NCI-H187 (cell line): ENCODE measurements at regions not wholly inside any gene's neighbourhood (a gene's known extent, or its start where the extent isn't known, plus 50 kb on each side); places are given as distances from the start of the nearest gene placed in this dataset.

Experiments
- DNase-seq, 2 experiments: peaks; one replicate each; lab custom pipeline; 2025; lab: John Stamatoyannopoulos, UW

GRCh38 chr2:4486971-4487370 lies 783.6 kb downstream of the DCDC2C start:
- DNase-seq: no peak

GRCh38 chr2:4499316-4500030 lies 796.1 kb downstream of the DCDC2C start:
- DNase-seq: no peak

- no peak for DNase-seq
These were observed 798.1 kb downstream of the DCDC2C start for GRCh38 chr2:4501525-4501924.

- no peak for DNase-seq
These were observed 799.0 kb downstream of the DCDC2C start for GRCh38 chr2:4502230-4502843.

- DNase-seq: peak; percentile 33 to 45
These were observed 804.3 kb downstream of the DCDC2C start for GRCh38 chr2:4507661-4508060.

- no peak for DNase-seq
These were observed 812.7 kb downstream of the DCDC2C start for GRCh38 chr2:4515871-4516761.

GRCh38 chr2:4518596-4518995 lies 815.2 kb downstream of the DCDC2C start:
- DNase-seq: no peak

GRCh38 chr2:4522498-4523421 lies 819.4 kb downstream of the DCDC2C start:
- no peak for DNase-seq

GRCh38 chr2:4527416-4527815 lies 824.0 kb downstream of the DCDC2C start:
- DNase-seq: no peak

GRCh38 chr2:4528246-4528645 lies 824.9 kb downstream of the DCDC2C start:
- DNase-seq: no peak

- DNase-seq: no peak
These were observed 825.4 kb downstream of the DCDC2C start for GRCh38 chr2:4528773-4529172.

GRCh38 chr2:4529738-4530137 lies 826.4 kb downstream of the DCDC2C start:
- DNase-seq: no peak

GRCh38 chr2:4530231-4530630 lies 826.9 kb downstream of the DCDC2C start:
- DNase-seq: no peak

- no peak for DNase-seq
These were observed 830.4 kb downstream of the DCDC2C start for GRCh38 chr2:4533806-4534205.

- DNase-seq: no peak
These were observed 835.7 kb downstream of the DCDC2C start for GRCh38 chr2:4539121-4539520.

GRCh38 chr2:4549666-4550210 lies 846.4 kb downstream of the DCDC2C start:
- peak; percentile 24 to 28 for DNase-seq

GRCh38 chr2:4551691-4552474 lies 848.5 kb downstream of the DCDC2C start:
- no peak for DNase-seq

- DNase-seq: no peak
These were observed 849.9 kb downstream of the DCDC2C start for GRCh38 chr2:4553241-4553640.

GRCh38 chr2:4556135-4556896 lies 852.9 kb downstream of the DCDC2C start:
- no peak for DNase-seq

- DNase-seq: no peak
These were observed 857.8 kb downstream of the DCDC2C start for GRCh38 chr2:4561196-4561595.
